Parathyroid adenoma (tissue), 2 donors: ENCODE measurements at regions not wholly inside any gene's neighbourhood (a gene's known extent, or its start where the extent isn't known, plus 50 kb on each side); places are given as distances from the start of the nearest gene placed in this dataset.

Experiments
- H2AFZ ChIP-seq: fragments of 300-600 bp; sonication (generic); one replicate; pipeline ENCODE4 v1.7.0; 2017; ENCODE audit warnings: antibody characterized with exemption, mild to moderate bottlenecking
- H3K27ac ChIP-seq: fragments of 300-600 bp; sonication (generic); one replicate; pipeline ENCODE4 v1.7.0; 2017
- H3K27me3 ChIP-seq: fragments of 300-600 bp; sonication (generic); one replicate; pipeline ENCODE4 v1.7.0; 2017; ENCODE audit warnings: low read length; ENCODE audit not compliant: control insufficient read depth, insufficient read depth
- H3K36me3 ChIP-seq: fragments of 300-600 bp; sonication (generic); one replicate; pipeline ENCODE4 v1.7.0; 2017; ENCODE audit warnings: low read length; ENCODE audit not compliant: control insufficient read depth, insufficient read depth
- H3K4me1 ChIP-seq: fragments of 300-600 bp; sonication (generic); one replicate; pipeline ENCODE4 v1.7.0; 2017; ENCODE audit warnings: control low read depth
- H3K4me2 ChIP-seq: fragments of 300-600 bp; sonication (generic); one replicate; pipeline ENCODE4 v1.7.0; 2017; ENCODE audit warnings: low read length
- H3K4me3 ChIP-seq: fragments of 300-600 bp; sonication (generic); one replicate; pipeline ENCODE4 v1.7.0; 2017; ENCODE audit warnings: low read depth, low read length
- H3K79me2 ChIP-seq: fragments of 300-600 bp; sonication (generic); one replicate; pipeline ENCODE4 v1.7.0; 2017; ENCODE audit warnings: control low read depth
- H3K9ac ChIP-seq: fragments of 300-600 bp; sonication (generic); one replicate; pipeline ENCODE4 v1.7.0; 2017; ENCODE audit warnings: mild to moderate bottlenecking
- H3K9me3 ChIP-seq: fragments of 300-600 bp; sonication (generic); one replicate; pipeline ENCODE4 v1.7.0; 2017; ENCODE audit warnings: low read length; ENCODE audit not compliant: control insufficient read depth
- TF ChIP-seq, protein P1 (sequence below): fragments of 300-600 bp; sonication (generic); IDR thresholded peaks from one replicate; pipeline ENCODE4 v1.7.0; 2017; ENCODE audit warnings: antibody characterized with exemption, mild to moderate bottlenecking
- donor health status: primary hyperparathyroidism.

DNA sequence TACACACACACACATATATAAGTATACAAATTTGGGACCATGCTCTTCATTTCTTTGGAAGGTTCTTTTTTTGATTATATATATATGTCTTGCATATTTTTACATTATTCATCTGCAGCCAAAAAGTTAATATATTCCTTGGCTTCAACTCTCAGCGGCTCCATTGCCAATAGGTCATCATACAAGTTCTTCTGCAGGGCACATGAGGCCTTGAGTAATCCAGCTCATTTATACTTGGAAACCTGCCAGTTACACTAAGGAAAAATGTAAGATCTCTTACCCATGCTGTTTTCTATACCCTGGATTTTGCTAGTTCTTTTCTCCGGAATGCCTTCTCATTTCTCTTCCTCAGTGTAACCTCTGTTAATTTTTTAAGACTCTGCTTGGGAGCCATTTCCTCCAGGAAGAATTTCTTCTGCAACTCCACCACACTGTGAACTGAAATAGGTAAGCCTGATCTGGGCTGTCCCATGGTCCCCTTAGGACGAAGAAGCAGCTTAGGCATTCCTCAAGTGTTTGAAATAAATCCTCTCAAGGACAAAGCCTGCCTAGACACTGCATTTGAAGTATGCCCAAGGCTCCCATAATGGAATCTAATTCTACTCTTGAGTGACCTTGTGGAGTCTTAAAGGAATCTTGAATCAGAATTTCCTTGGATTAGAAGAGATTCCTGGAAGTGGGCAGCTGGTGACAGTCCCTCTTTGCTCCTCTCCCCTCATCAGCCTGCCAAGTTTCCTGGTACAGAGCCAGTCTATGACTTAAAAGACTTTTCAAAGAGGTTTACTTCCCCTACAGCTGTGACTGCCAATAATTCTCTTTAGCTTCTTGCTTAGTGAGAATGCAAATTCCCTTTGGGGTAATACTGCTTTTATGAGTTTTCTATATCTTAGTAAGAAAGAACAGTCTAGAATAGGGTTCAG lies 182.8 kb downstream of the C11orf87 start:
- Histone ChIP-seq H3K9ac (no peak overlapping the region), H2AFZ (no peak overlapping the region), H3K27ac (no peak overlapping the region), H3K4me2 (no peak overlapping the region), H3K4me1 (no peaks in the 10 kb centered on the region), H3K9me3 (no peaks in the 10 kb centered on the region), H3K79me2 (no peaks in the 10 kb centered on the region), H3K27me3 (no peaks in the 10 kb centered on the region), H3K4me3 (no peak overlapping the region), H3K36me3 (no peaks in the 10 kb centered on the region)
- TF ChIP-seq, protein P1, sequence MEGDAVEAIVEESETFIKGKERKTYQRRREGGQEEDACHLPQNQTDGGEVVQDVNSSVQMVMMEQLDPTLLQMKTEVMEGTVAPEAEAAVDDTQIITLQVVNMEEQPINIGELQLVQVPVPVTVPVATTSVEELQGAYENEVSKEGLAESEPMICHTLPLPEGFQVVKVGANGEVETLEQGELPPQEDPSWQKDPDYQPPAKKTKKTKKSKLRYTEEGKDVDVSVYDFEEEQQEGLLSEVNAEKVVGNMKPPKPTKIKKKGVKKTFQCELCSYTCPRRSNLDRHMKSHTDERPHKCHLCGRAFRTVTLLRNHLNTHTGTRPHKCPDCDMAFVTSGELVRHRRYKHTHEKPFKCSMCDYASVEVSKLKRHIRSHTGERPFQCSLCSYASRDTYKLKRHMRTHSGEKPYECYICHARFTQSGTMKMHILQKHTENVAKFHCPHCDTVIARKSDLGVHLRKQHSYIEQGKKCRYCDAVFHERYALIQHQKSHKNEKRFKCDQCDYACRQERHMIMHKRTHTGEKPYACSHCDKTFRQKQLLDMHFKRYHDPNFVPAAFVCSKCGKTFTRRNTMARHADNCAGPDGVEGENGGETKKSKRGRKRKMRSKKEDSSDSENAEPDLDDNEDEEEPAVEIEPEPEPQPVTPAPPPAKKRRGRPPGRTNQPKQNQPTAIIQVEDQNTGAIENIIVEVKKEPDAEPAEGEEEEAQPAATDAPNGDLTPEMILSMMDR, result no peak

DNA sequence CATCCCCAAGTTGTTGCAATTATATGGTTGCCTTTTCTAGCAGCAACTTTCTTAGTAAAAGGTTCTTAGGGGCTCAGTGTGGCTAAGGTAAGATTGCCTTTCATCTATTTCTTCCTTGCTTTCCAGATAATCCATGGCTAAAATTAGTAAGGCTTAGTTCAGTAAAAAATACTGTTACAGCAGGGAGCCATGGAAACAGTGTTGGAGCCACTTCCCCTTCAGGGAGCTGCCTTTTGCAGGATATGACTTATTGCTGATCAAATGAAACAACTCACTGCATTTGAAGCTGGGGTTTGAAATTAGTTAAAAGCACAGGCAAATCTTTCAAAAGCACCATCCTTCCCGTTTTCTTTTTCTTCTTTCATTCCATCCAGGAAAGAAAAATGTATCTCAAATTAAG lies 184.3 kb downstream of the C11orf87 start:
- Histone ChIP-seq H3K9ac (no peak overlapping the region), H3K36me3 (no peaks in the 10 kb centered on the region), H3K27ac (no peak overlapping the region), H3K4me3 (no peak overlapping the region), H3K27me3 (no peaks in the 10 kb centered on the region), H2AFZ (no peak overlapping the region), H3K9me3 (no peaks in the 10 kb centered on the region), H3K4me1 (no peaks in the 10 kb centered on the region), H3K4me2 (no peak overlapping the region), H3K79me2 (no peaks in the 10 kb centered on the region)
- TF ChIP-seq, protein P1, result no peak

DNA sequence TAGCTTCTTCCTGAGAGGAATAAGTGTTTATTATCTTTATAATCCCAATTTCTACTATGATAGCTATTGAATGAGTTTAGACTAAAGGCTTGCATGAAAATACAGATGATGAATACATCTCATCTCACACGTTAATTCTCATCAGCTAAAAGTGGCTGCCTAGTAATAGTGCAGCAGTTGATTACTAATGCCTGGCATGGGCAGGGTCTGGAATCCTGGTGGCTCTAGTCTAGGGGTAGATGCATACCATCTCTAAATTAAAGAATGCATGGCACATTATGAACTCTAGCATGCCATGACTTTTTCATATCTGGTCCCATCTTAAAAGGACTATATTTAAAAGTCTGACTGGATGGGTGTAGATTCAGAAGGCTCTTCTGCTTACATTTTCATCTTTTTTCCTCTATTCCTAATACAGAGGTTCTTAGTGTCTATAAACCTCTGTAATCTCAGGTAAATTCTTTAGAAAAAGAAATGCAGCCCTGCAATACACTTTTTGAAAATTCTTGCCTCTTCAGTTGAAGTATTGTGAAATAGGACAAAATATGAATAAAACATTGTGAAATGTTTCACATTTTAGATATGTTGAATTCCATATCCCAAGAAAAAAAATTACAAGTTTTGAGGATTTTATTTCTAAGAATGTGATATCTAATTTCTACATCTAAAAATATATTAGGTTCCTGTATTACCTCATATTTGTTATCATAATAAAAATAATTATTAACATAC lies 187.6 kb downstream of the C11orf87 start:
- Histone ChIP-seq H3K9ac (no peak overlapping the region), H3K9me3 (no peaks in the 10 kb centered on the region), H3K36me3 (no peaks in the 10 kb centered on the region), H3K4me3 (no peak overlapping the region), H2AFZ (no peak overlapping the region), H3K4me1 (no peaks in the 10 kb centered on the region), H3K4me2 (no peak overlapping the region), H3K27me3 (no peaks in the 10 kb centered on the region), H3K79me2 (no peaks in the 10 kb centered on the region), H3K27ac (no peak overlapping the region)
- TF ChIP-seq, protein P1, result no peak

DNA sequence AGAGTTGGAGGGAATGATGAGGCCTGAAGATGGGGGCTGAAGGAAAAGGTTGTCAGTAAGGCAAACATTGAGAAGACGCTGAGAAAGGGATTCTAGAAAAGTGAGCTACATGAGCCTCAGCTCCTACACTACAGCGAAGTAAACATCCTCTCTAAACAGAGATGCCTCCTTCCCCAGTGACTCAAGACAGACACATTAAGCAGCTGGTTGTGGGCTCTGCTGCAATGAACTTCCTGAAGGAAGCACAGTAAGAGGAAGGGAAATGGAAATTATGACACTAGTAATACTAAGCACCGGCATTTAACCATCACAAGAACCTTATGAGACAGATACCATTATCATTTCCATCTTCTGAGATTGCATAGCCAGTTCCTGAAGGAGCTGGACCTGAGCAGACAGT lies 190.5 kb downstream of the C11orf87 start:
- no peaks in the 10 kb centered on the region for H3K9me3 ChIP-seq
- H3K4me3 ChIP-seq, result no peak overlapping the region
- no peaks in the 10 kb centered on the region for H3K36me3 ChIP-seq

More for the DNA sequence above, 190.5 kb downstream of the C11orf87 start:
- Histone ChIP-seq H3K9ac (no peak overlapping the region), H3K4me2 (no peak overlapping the region), H3K27ac (no peak overlapping the region), H3K4me1 (no peaks in the 10 kb centered on the region), H3K79me2 (no peaks in the 10 kb centered on the region), H2AFZ (no peak overlapping the region), H3K27me3 (no peaks in the 10 kb centered on the region)
- TF ChIP-seq, protein P1, result no peak
